HepG2 (cell line): ENCODE measurements at regions not wholly inside any gene's neighbourhood (a gene's known extent, or its start where the extent isn't known, plus 50 kb on each side); places are given as distances from the start of the nearest gene placed in this dataset.

Source experiments
- CREM ChIP-seq, 2 experiments: sonication (generic) in 1 of 2; formaldehyde crosslinking in 1 of 2; IDR thresholded peaks; 2 replicates each; pipeline versions ENCODE4 v1.4.0 to v1.6.1; 2016 to 2020; ENCODE audit warnings: antibody characterized with exemption in 1 of 2, mild to moderate bottlenecking in 1 of 2, missing genetic modification reagents in 1 of 2
- EZH2 ChIP-seq: conservative IDR thresholded peaks from 2 replicates; pipeline ENCODE4 v1.6.1; 2012; ENCODE audit warnings: mild to moderate bottlenecking, low read depth, low read length, moderate library complexity
- FOXK1 ChIP-seq: sonication (generic); formaldehyde crosslinking; IDR thresholded peaks from 2 replicates; pipeline ENCODE4 v1.4.0; 2020; ENCODE audit warnings: low read depth, missing genetic modification reagents, borderline replicate concordance
- MNT ChIP-seq: fragments of 450-650 bp; IDR thresholded peaks from 2 replicates; pipeline ENCODE4 v1.6.1; 2016
- PREB ChIP-seq: sonication (generic); formaldehyde crosslinking; IDR thresholded peaks from 2 replicates; pipeline ENCODE4 v1.4.0; 2020; ENCODE audit warnings: missing genetic modification reagents
- RAD21 ChIP-seq: fragments of 450-650 bp; formaldehyde crosslinking; IDR thresholded peaks from 2 replicates; pipeline ENCODE4 v1.5.0; 2020; ENCODE audit warnings: mild to moderate bottlenecking

- TF ChIP-seq MNT = no peak
- TF ChIP-seq RAD21 (CRISPR knock-in tag) = no peak
- no peak for TF ChIP-seq CREM (IDR thresholded peaks at IDR 0.05)
- no peak for TF ChIP-seq CREM (CRISPR knock-in tag; IDR thresholded peaks at IDR 0.05)
- no peak for TF ChIP-seq FOXK1
- TF ChIP-seq EZH2 = no peak
- TF ChIP-seq PREB (CRISPR knock-in tag) = no peak
Observed at GRCh38 chrX:128870361-128870760, 652.9 kb downstream of the SMARCA1 start.
